HepG2 (cell line): ENCODE measurements at regions not wholly inside any gene's neighbourhood (a gene's known extent, or its start where the extent isn't known, plus 50 kb on each side); places are given as distances from the start of the nearest gene placed in this dataset.

Experiments
- ATAC-seq: fragments of 200-7000 bp; cut with Tn5 transposase; 3 replicates; pipeline ENCODE4 v1.9.1; 2020; ENCODE audit warnings: mild to moderate bottlenecking, moderate library complexity
- BruUV-seq: library from RNA; stranded (reverse); fragments of 400-500 nt; replicated peaks from 2 replicates; lab custom pipeline; 2021; lab: Mats Ljungman, UMichigan
- CTCF ChIA-PET: fragments of 300-600 bp; formaldehyde crosslinking; extraction: SDS; loops from one replicate; lab custom pipeline; 2021; ENCODE audit warnings: low total read pairs, inconsistent platforms, low intra/inter-chr PET ratio; lab: Yijun Ruan, JAX
- POLR2A ChIA-PET: fragments of 350-600 bp; sonication (Branson Sonifier 250); formaldehyde crosslinking; loops from one replicate; lab custom pipeline; 2020; ENCODE audit warnings: antibody characterized with exemption, inconsistent platforms; lab: Yijun Ruan, JAX
- DNase-seq: peaks from one replicate; pipeline ENCODE4 v3.0.0-alpha.2; 2015; ENCODE audit warnings: low spot score
- FAIRE-seq: peaks from 3 replicates; lab custom pipeline; 2011; peaks lifted over from hg19 to GRCh38; lab: Jason Lieb, UNC
- H2AFZ ChIP-seq: one replicate; pipeline ENCODE4 v1.6.1; 2011; ENCODE audit warnings: low read length, inconsistent platforms
- H3K27ac ChIP-seq: fragments of 300-600 bp; 3 replicates; pipeline ENCODE4 v1.8.0; 2011; ENCODE audit warnings: mixed run types, mild to moderate bottlenecking, mixed read lengths, low read length, inconsistent platforms; ENCODE audit not compliant: insufficient read depth; ENCODE audit errors: extremely low read length
- H3K27me3 ChIP-seq, 2 experiments: fragments of 200-600 bp in 1 of 2; 2 replicates in 1 of 2; 3 replicates in 1 of 2; pipeline versions ENCODE4 v1.6.0 to v1.8.0; 2011; ENCODE audit warnings: low read length in 2 of 2, mild to moderate bottlenecking in 2 of 2, moderate library complexity in 2 of 2, inconsistent platforms in 1 of 2; ENCODE audit not compliant: insufficient read depth in 2 of 2, control insufficient read depth in 1 of 2
- H3K36me3 ChIP-seq, 2 experiments: fragments of 200-600 bp in 1 of 2; replicated peaks in 1 of 2; 2 replicates in 1 of 2; 3 replicates in 1 of 2; pipeline versions ENCODE4 v1.5.1 to v1.8.0; 2011; ENCODE audit warnings: low read length in 2 of 2, inconsistent platforms in 1 of 2; ENCODE audit not compliant: insufficient read depth in 2 of 2, control insufficient read depth in 1 of 2
- H3K4me1 ChIP-seq: 2 replicates; pipeline ENCODE4 v1.5.1; 2012; ENCODE audit warnings: low read length, inconsistent platforms; ENCODE audit not compliant: insufficient read depth
- H3K4me2 ChIP-seq: 2 replicates; pipeline ENCODE4 v1.6.0; 2011; ENCODE audit warnings: low read depth, low read length, inconsistent platforms
- H3K4me3 ChIP-seq, 3 experiments: fragments of 200-600 bp in 1 of 3; sonication (generic), shearing (Covaris generic) in 1 of 3; replicated peaks in 1 of 3; 2 replicates each; pipeline ENCODE4 v1.5.1; 2011 to 2016; ENCODE audit warnings: low read length in 3 of 3, inconsistent platforms in 2 of 3, low read depth in 2 of 3, mild to moderate bottlenecking in 2 of 3, control low read depth in 1 of 3, mixed read lengths in 1 of 3; ENCODE audit not compliant: insufficient read depth in 1 of 3
- H3K79me2 ChIP-seq: one replicate; pipeline ENCODE4 v1.6.1; 2011; ENCODE audit warnings: low read length, inconsistent platforms; ENCODE audit not compliant: insufficient read depth
- H3K9ac ChIP-seq: 2 replicates; pipeline ENCODE4 v1.6.0; 2011; ENCODE audit warnings: mild to moderate bottlenecking, low read depth, low read length, inconsistent platforms; ENCODE audit not compliant: insufficient read depth
- H3K9me3 ChIP-seq: 2 replicates; pipeline ENCODE4 v1.5.1; 2012; ENCODE audit warnings: mild to moderate bottlenecking, low read length
- H4K20me1 ChIP-seq: 2 replicates; pipeline ENCODE4 v1.6.0; 2011; ENCODE audit warnings: inconsistent platforms, mild to moderate bottlenecking, low read length, moderate library complexity; ENCODE audit not compliant: insufficient read depth
- EZH2 ChIP-seq: conservative IDR thresholded peaks from 2 replicates; pipeline ENCODE4 v1.6.1; 2012; ENCODE audit warnings: mild to moderate bottlenecking, low read depth, low read length, moderate library complexity
- HOXD1 ChIP-seq: sonication (generic); formaldehyde crosslinking; IDR thresholded peaks from 2 replicates; pipeline ENCODE4 v1.5.0; 2020; ENCODE audit warnings: missing genetic modification reagents
- MAFF ChIP-seq: IDR thresholded peaks from 2 replicates; pipeline ENCODE4 v1.6.1; 2011; ENCODE audit warnings: low read depth, low read length, improper control_type of control experiment
- MAFG ChIP-seq: sonication (generic); formaldehyde crosslinking; IDR thresholded peaks from 2 replicates; pipeline ENCODE4 v1.5.1; 2020; ENCODE audit warnings: mild to moderate bottlenecking, missing genetic modification reagents
- RCOR2 ChIP-seq: IDR thresholded peaks from 2 replicates; pipeline ENCODE4 v1.6.1; 2016; ENCODE audit warnings: missing biosample characterization, missing genetic modification reagents
- SAFB2 ChIP-seq: sonication (generic); formaldehyde crosslinking; IDR thresholded peaks from 2 replicates; pipeline ENCODE4 v1.5.1; 2020; ENCODE audit warnings: missing genetic modification reagents, low read depth, mild to moderate bottlenecking, borderline replicate concordance
- SNAPC4 ChIP-seq: sonication (generic); formaldehyde crosslinking; IDR thresholded peaks from 2 replicates; pipeline ENCODE4 v1.4.0; 2020; ENCODE audit warnings: mild to moderate bottlenecking, missing genetic modification reagents
- SP5 ChIP-seq: IDR thresholded peaks from 2 replicates; pipeline ENCODE4 v1.6.1; 2016; ENCODE audit warnings: low read depth, borderline replicate concordance
- ZNF407 ChIP-seq: sonication (generic); formaldehyde crosslinking; IDR thresholded peaks from one replicate; pipeline ENCODE4 v1.5.1; 2020; ENCODE audit warnings: mild to moderate bottlenecking, missing genetic modification reagents; ENCODE audit errors: not compliant biosample characterization
- ZNF7 ChIP-seq: IDR thresholded peaks from 2 replicates; pipeline ENCODE4 v1.6.1; 2016; ENCODE audit warnings: missing biosample characterization, missing genetic modification reagents
- ZNF709 ChIP-seq: sonication (generic); formaldehyde crosslinking; IDR thresholded peaks from 2 replicates; pipeline ENCODE4 v1.5.0; 2020; ENCODE audit warnings: mild to moderate bottlenecking, missing genetic modification reagents
- ZNF747 ChIP-seq: sonication (generic); formaldehyde crosslinking; IDR thresholded peaks from 2 replicates; pipeline ENCODE4 v1.8.1; 2023; ENCODE audit warnings: missing genetic modification reagents, mild to moderate bottlenecking, borderline replicate concordance
- WGBS: methylation state at CpG from one replicate; pipeline ENCODE4 v1.1.6; 2017; ENCODE audit warnings: low lambda C conversion rate; 5-methylcytosine and 5-hydroxymethylcytosine counted together
- in situ Hi-C: cut with HindIII; loops from 2 replicates; pipeline ENCODE4 v1.10.0; 2017; ENCODE audit warnings: low pct_unique_long_range_greater_than_20kb; ENCODE audit not compliant: extremely low pct_ligation_motif_present
- intact Hi-C: fragments of 100-400 bp; cut with micrococcal nuclease; formaldehyde crosslinking; loops from one replicate; pipeline ENCODE4 v1.10.0; 2022; ENCODE audit not compliant: unreplicated experiment

GRCh38 chr1:189438808-189439207, 1038.9 kb downstream of the BRINP3 start (continued):
- TF ChIP-seq SNAPC4, result no peak
- TF ChIP-seq MAFF, result peak; percentile 52; the same call in 1 of the 2 replicates
- TF ChIP-seq, all 625 proteins: peak for 2

- Histone ChIP-seq H3K4me1 (no peaks in the 10 kb centered on the region), H4K20me1 (no peaks in the 10 kb centered on the region), H3K36me3 (no peaks in the 10 kb centered on the region), H3K4me2 (no peak overlapping the region), H3K9ac (no peak overlapping the region), H3K79me2 (no peaks in the 10 kb centered on the region), H3K27me3 (no peaks in the 10 kb centered on the region), H3K27ac (no peak overlapping the region), H3K9me3 (no peaks in the 10 kb centered on the region), H3K4me3 (no peak overlapping the region), H2AFZ (no peak overlapping the region)
- no peak for ATAC-seq
- TF ChIP-seq ZNF7, result no peak
- no peak for TF ChIP-seq SP5 (CRISPR knock-in tag)
- TF ChIP-seq HOXD1 (CRISPR knock-in tag), result no peak
- no peak for TF ChIP-seq EZH2
- no peak for TF ChIP-seq ZNF747
- no peak for TF ChIP-seq ZNF709 (CRISPR knock-in tag)
- no peak for TF ChIP-seq SAFB2 (CRISPR knock-in tag)
- no peak for TF ChIP-seq RCOR2 (CRISPR knock-in tag)
- no peak for TF ChIP-seq MAFG (CRISPR knock-in tag)
- no peak for TF ChIP-seq ZNF407 (CRISPR knock-in tag)
- no peak for DNase-seq
- ChIA-PET POLR2A (no interaction called here), CTCF (no interaction called here)
- intact Hi-C loops, result no loop called here
- in situ Hi-C loops, result no loop called here
- 5% methylated on average over 4 of the region's 4 CpGs for WGBS
- no peak for FAIRE-seq
- BruUV-seq, result no TSS peak
Observed at GRCh38 chr1:189463166-189463565, 1014.5 kb downstream of the BRINP3 start.
